Stomach (tissue), 4 donors: ENCODE measurements at regions not wholly inside any gene's neighbourhood (a gene's known extent, or its start where the extent isn't known, plus 50 kb on each side); places are given as distances from the start of the nearest gene placed in this dataset.

Source experiments
- CTCF ChIP-seq, 7 experiments: fragments of 450-650 bp in 4 of 7; fragments of 200-600 bp in 3 of 7; sonication (generic) in 3 of 7; IDR thresholded peaks; one replicate each; pipeline ENCODE4 v1.5.1; 2016 to 2019; ENCODE audit warnings: antibody characterized with exemption in 7 of 7, control low read depth in 2 of 7, mild to moderate bottlenecking in 1 of 7
- EP300 ChIP-seq: sonication (generic); formaldehyde crosslinking; IDR thresholded peaks from one replicate; pipeline ENCODE4 v1.6.1; 2017; ENCODE audit warnings: antibody characterized with exemption
- POLR2A ChIP-seq, 4 donors: fragments of 450-650 bp; IDR thresholded peaks; one replicate each; pipeline ENCODE4 v1.6.1; 2016; ENCODE audit warnings: antibody characterized with exemption in 4 of 4, control low read depth in 2 of 4, mild to moderate bottlenecking in 1 of 4, moderate library complexity in 1 of 4
- POLR2AphosphoS5 ChIP-seq, 3 donors: sonication (generic); formaldehyde crosslinking; IDR thresholded peaks; one replicate each; pipeline ENCODE4 v1.6.1; 2016; ENCODE audit warnings: antibody characterized with exemption in 3 of 3

DNA sequence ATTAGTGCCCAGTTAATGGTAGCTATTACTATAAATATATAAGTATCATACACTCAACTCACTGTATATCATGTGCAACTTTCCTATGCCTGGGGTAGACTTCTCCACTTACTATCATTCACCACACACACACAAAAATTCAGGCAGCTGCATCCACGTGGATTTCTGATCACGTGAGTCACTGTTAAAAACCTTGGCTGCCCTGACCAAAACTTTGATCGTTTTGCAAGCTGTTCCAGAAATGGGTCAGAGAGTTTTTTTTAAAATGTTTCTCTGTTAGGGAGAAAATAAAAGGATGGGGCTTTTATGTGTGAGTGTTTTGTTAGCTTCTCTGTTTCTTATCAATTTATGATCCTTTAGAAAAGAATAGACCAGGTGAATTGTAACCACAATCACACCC, 198.2 kb upstream of the CNOT2 start:
- TF ChIP-seq CTCF (IDR thresholded peaks at IDR 0.05) (no peak), POLR2AphosphoS5 (IDR thresholded peaks at IDR 0.05) (no peak), POLR2A (IDR thresholded peaks at IDR 0.05) (no peak), EP300 (no peak)
